RPMI8226 (cell line): ENCODE measurements at regions not wholly inside any gene's neighbourhood (a gene's known extent, or its start where the extent isn't known, plus 50 kb on each side); places are given as distances from the start of the nearest gene placed in this dataset.

Experiments used
- DNase-seq: peaks from one replicate; pipeline ENCODE4 v3.0.0-alpha.2; 2015

DNA sequence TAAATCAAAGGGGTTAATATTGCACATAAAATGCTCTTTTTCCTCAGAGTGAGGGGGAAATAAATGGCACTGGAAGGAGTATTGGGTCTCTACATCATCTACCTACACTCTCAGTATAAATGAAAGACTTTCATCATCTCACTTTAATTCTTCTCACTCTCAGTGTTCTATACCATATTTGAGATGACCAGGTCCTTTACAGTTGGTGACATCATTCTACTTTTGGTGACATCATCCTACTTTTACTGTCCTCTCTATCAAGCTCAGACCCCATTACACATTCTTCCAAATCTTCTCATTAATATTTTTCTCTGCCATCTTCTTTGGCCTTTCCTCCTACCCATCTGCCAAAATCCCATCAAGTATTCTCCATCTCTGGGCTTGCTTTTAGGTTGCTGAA is 74.6 kb upstream of the TMEM106B start:
- no peak for DNase-seq

- DNase-seq, result no peak
These were observed 73.8 kb upstream of the TMEM106B start for GRCh38 chr7:12137283-12137682.

DNA sequence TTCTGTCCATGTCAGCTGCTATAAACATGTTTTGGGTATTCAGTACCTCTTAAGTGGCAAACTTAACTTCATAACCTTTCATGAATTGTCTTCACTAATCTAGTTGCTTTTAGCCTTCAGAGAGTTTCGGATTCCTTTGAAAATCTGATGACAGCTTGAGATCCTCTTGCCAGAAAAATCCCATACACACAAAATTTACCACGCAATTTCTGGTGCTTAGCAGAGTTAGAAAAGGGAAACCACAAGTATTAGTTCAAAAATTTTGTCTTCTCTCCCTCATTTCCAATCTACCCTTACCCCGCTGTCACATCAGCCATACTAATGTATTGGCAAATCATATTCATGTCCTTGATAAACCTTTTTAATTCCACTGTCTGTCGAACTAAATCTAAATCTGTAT is 72.7 kb upstream of the TMEM106B start:
- DNase-seq, result no peak

DNA sequence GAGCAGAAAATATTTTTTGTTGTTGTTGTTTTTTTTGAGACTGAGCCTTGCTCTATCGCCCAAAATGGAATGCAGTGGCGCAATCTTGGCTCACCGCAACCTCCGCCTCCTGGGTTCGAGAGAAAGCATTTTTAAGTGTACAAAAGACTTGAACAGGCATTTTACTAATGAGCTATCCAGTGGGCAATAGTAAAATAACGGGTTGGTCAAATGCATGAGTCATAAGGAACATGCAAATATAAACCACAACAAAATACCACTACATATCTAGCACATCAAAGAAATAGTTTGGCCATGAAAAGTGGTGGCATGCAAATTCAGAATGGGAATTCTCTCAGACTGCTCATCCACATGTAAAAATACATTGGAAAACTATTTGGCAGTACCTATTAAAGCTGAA is 71.7 kb upstream of the TMEM106B start:
- no peak for DNase-seq

DNA sequence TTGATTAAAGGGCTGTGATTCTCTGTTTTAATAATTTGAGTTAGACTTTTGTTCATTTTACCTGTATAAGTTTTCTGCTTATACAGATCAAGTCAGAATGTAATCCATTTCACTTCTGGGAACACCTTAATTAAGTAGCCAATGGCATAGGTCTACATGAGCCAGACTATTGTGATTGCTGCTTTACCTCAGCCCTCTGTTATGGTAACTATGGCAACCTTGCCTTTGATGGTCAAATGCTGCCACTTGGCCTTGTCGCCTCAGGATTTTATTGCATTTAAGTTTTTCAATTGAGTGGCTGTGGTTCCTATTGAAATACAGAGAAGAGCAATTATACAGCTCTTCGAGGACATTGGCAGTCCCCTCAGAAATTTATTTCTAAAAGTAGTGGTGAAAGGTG is 64.3 kb upstream of the TMEM106B start:
- no peak for DNase-seq

DNA sequence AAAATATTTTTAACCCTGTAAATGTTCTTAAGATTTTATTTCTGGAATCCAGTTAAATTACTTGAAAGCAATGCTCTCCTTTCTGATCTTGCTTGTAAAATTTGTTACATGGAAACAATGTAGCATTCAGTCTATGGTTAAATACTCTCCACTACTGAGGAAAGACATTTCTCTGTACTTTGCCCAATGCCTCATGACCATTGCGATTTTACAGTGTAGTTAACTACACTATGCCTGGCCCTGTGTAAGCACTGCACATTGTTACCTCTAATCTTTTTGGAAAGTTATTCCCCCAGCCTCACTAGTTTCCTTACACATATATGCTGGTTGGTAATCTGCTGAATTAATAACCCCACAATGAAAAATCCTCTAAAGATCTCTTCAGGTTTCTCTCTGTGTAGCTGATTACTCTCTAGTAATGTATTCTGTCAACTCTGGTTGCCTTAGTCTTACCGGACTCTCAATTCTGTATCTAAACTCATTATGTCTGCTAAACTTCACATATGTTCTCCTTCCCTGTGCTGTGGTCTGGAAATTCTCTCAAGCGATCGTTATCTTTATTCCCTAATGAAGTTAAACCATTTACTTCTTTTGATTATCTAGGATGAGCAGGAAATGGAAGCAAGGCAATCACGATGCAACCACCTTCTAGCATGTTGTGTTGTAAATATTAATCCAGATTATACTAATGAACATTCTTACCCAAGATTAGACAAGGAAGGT is 58.7 kb upstream of the TMEM106B start:
- DNase-seq, result no peak

DNA sequence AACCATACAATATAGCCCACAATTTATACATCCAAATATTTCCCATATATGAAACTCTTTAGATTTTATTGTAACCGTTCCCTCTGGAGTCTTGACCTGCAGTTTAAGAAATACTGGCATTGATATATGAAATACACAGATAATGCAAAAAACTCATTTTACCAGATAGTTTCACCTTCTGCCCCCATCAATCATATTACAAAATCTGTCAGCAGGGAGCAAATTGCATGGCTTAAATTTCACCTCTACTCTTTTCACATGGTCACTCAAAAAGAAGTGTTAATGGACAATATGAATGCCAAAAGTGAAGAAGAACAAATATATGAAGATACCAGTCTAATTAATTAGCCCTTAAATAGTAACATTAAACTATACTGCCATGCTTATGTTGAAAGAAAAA is 57.0 kb upstream of the TMEM106B start:
- no peak for DNase-seq

- no peak for DNase-seq
These were observed 53.6 kb upstream of the TMEM106B start for GRCh38 chr7:12157517-12157916.

- no peak for DNase-seq
These were observed 52.6 kb upstream of the TMEM106B start for GRCh38 chr7:12158334-12159060.

GRCh38 chr7:12161146-12161545 is 49.9 kb upstream of the TMEM106B start:
- DNase-seq, result no peak
